PC-3 (cell line): ENCODE measurements at regions not wholly inside any gene's neighbourhood (a gene's known extent, or its start where the extent isn't known, plus 50 kb on each side); places are given as distances from the start of the nearest gene placed in this dataset.

ENCODE experiments used
- EZH2 ChIP-seq: fragments of 300-600 bp; sonication (generic); IDR thresholded peaks from one replicate; pipeline ENCODE4 v1.6.1; 2017; ENCODE audit warnings: antibody characterized with exemption, mild to moderate bottlenecking, low read length; ENCODE audit not compliant: unreplicated experiment
- EZH2phosphoT487 ChIP-seq: fragments of 300-600 bp; sonication (generic); IDR thresholded peaks from 2 replicates; pipeline ENCODE4 v1.6.1; 2018; ENCODE audit warnings: mild to moderate bottlenecking, antibody characterized with exemption, low read length, borderline replicate concordance
- TF ChIP-seq, protein P1 (sequence below): fragments of 300-600 bp; sonication (generic); conservative IDR thresholded peaks from 2 replicates; pipeline ENCODE4 v1.5.1; 2017; ENCODE audit warnings: antibody characterized with exemption, low read depth, mild to moderate bottlenecking, low read length

DNA sequence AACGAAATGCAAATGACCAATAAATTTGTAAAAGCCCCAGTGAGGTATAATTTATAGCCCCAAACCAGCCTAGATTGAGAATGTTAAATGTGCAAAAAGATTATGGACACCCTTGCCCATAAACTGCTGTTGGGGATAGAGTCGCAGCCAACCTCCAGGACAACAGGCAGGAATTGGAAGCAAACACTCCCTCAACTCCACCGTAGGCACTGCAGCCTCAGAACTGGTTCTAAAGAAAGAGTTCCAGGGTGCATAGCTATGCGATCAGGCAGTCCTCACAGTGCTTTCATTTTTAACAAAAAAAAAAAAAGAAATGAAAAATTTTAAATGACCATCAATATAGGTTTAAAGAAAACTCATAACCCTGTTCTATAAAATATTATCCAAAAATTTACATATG is 86.2 kb downstream of the CXCL12 start:
- TF ChIP-seq EZH2phosphoT487 = no peak
- TF ChIP-seq, protein P1, sequence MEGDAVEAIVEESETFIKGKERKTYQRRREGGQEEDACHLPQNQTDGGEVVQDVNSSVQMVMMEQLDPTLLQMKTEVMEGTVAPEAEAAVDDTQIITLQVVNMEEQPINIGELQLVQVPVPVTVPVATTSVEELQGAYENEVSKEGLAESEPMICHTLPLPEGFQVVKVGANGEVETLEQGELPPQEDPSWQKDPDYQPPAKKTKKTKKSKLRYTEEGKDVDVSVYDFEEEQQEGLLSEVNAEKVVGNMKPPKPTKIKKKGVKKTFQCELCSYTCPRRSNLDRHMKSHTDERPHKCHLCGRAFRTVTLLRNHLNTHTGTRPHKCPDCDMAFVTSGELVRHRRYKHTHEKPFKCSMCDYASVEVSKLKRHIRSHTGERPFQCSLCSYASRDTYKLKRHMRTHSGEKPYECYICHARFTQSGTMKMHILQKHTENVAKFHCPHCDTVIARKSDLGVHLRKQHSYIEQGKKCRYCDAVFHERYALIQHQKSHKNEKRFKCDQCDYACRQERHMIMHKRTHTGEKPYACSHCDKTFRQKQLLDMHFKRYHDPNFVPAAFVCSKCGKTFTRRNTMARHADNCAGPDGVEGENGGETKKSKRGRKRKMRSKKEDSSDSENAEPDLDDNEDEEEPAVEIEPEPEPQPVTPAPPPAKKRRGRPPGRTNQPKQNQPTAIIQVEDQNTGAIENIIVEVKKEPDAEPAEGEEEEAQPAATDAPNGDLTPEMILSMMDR = no peak
- TF ChIP-seq EZH2 = no peak
